GM13976 (cell line): ENCODE measurements at regions not wholly inside any gene's neighbourhood (a gene's known extent, or its start where the extent isn't known, plus 50 kb on each side); places are given as distances from the start of the nearest gene placed in this dataset.

Source experiments
- DNase-seq: peaks from one replicate; pipeline ENCODE4 v3.0.0; 2012; ENCODE audit warnings: low spot score
- in situ Hi-C: fragments of 300-500 bp; cut with MboI; formaldehyde crosslinking; loops from one replicate; pipeline ENCODE4 v1.12.0; 2022; ENCODE audit warnings: low sequenced_read_pairs, mixed read lengths, inconsistent platforms; ENCODE audit not compliant: unreplicated experiment
- TF ChIP-seq, protein P1 (sequence below): IDR thresholded peaks from 2 replicates; pipeline ENCODE4 v1.5.1; 2012; ENCODE audit warnings: borderline replicate concordance, mild to moderate bottlenecking; ENCODE audit not compliant: insufficient read depth; ENCODE audit errors: extremely low read depth, missing control alignments, control extremely low read depth

DNA sequence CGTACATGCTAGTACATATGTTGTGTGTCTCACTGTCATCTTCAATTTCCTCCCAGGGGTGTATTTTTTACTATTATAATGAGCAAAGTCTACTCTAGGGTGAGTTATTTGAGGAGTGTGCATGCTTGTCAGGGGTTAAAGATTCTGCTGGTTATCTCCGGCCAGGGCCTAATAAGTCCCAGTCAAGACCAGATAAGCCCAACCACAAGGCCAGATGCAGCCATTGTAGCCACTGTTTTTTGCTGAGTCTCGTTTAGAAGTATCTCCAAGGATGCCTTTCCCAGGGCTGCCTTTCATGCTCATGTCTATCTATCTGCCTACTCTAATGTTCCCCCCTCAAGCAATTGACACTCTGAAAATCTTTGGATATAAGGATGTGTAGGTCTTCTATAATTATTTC is 300.5 kb downstream of the IPO8 start:
- in situ Hi-C loops: no loop called here
- no peak for DNase-seq
- TF ChIP-seq, protein P1, sequence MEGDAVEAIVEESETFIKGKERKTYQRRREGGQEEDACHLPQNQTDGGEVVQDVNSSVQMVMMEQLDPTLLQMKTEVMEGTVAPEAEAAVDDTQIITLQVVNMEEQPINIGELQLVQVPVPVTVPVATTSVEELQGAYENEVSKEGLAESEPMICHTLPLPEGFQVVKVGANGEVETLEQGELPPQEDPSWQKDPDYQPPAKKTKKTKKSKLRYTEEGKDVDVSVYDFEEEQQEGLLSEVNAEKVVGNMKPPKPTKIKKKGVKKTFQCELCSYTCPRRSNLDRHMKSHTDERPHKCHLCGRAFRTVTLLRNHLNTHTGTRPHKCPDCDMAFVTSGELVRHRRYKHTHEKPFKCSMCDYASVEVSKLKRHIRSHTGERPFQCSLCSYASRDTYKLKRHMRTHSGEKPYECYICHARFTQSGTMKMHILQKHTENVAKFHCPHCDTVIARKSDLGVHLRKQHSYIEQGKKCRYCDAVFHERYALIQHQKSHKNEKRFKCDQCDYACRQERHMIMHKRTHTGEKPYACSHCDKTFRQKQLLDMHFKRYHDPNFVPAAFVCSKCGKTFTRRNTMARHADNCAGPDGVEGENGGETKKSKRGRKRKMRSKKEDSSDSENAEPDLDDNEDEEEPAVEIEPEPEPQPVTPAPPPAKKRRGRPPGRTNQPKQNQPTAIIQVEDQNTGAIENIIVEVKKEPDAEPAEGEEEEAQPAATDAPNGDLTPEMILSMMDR: no peak

GRCh38 chr12:30391766-30392366 is 303.8 kb downstream of the IPO8 start:
- DNase-seq: no peak
- in situ Hi-C loops: no loop called here
- TF ChIP-seq, protein P1: no peak

- TF ChIP-seq, protein P1: no peak
- in situ Hi-C loops: no loop called here
- no peak for DNase-seq
These were observed 310.0 kb downstream of the IPO8 start for GRCh38 chr12:30385706-30386105.

DNA sequence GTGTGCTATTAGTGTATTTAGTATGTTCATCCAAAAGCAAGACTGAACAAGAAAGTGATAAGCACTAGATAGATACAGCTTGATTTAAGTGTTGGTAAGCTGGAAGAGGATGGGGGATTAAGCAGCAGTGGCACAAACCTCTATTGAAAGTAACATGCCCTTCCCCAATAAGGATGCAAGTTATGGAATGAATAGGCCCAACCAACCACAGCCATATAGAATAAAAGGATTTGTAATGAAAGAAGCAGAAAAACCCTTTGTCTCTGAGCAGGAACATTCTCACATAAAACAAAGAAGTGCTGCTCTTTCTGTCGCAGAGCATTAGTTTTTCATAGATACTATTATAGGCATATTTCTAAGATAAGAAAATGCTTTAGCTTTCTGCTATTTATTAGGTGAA is 310.7 kb downstream of the IPO8 start:
- DNase-seq: no peak
- in situ Hi-C loops: no loop called here
- TF ChIP-seq, protein P1: no peak

DNA sequence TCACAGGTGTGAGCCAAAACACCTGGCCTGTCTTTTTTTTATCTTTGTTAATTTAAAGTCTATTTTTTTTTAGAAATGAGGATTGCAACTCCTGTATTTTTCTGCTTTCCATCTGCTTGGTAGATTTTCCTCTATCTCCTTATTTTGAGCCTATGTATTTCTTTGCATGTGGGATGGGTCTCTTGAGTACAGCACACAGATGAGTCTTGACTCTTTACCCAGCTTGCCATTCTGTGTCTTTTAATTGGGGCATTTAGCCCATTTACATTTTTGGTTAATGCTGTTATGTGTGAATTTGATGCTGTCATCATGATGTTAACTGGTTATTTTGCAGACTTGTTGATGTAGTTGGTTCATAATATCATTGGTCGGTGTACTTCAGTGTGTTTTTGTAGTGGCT is 317.4 kb downstream of the IPO8 start:
- in situ Hi-C loops: no loop called here
- TF ChIP-seq, protein P1: no peak
- DNase-seq: no peak

DNA sequence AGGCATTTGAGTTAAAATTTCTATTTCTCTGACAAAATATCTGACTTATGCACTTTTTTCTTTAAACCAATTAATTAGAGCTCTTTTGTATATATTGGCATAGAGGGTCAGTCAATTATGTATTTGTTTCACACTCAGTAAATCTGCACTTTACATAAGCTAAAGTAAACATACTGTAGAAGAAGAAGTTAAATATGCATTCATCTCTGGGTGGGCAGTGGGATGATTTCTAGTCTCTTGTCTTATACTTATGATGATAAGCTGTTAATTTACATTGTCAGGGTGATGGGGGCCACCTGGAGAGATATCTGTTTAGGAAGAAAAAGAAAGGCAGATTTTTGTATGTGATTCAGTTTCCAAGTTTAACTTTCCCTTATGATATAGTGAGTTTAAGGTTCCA is 330.8 kb downstream of the IPO8 start:
- TF ChIP-seq, protein P1: no peak
- in situ Hi-C loops: no loop called here
- no peak for DNase-seq

- in situ Hi-C loops: no loop called here
- TF ChIP-seq, protein P1: no peak
- DNase-seq: no peak
These were observed 334.5 kb downstream of the IPO8 start for GRCh38 chr12:30361145-30361544.
